HepG2 (cell line): ENCODE measurements at regions not wholly inside any gene's neighbourhood (a gene's known extent, or its start where the extent isn't known, plus 50 kb on each side); places are given as distances from the start of the nearest gene placed in this dataset.

Source experiments
- CTCF ChIP-seq: sonication (generic); formaldehyde crosslinking; IDR thresholded peaks from 2 replicates; pipeline ENCODE4 v1.5.0; 2020; ENCODE audit warnings: mild to moderate bottlenecking, missing genetic modification reagents, moderate library complexity
- HNF1B ChIP-seq: sonication (generic); formaldehyde crosslinking; IDR thresholded peaks from 2 replicates; pipeline ENCODE4 v1.5.1; 2020; ENCODE audit warnings: mild to moderate bottlenecking, moderate library complexity, missing genetic modification reagents
- SIN3B ChIP-seq: fragments of 150-350 bp; IDR thresholded peaks from 2 replicates; pipeline ENCODE4 v1.6.1; 2014; ENCODE audit warnings: low read length
- SNAPC5 ChIP-seq: sonication (generic); formaldehyde crosslinking; IDR thresholded peaks from 2 replicates; pipeline ENCODE4 v1.8.1; 2023; ENCODE audit warnings: mild to moderate bottlenecking, missing genetic modification reagents, borderline replicate concordance
- TAF1 ChIP-seq: sonication (generic); formaldehyde crosslinking; IDR thresholded peaks from 2 replicates; pipeline ENCODE4 v1.4.0; 2020; ENCODE audit warnings: missing genetic modification reagents
- TRAFD1 ChIP-seq: sonication (generic); formaldehyde crosslinking; IDR thresholded peaks from 2 replicates; pipeline ENCODE4 v1.5.1; 2020; ENCODE audit warnings: missing genetic modification reagents, mild to moderate bottlenecking, borderline replicate concordance
- ZGPAT ChIP-seq: IDR thresholded peaks from 2 replicates; pipeline ENCODE4 v1.6.1; 2016; ENCODE audit warnings: mild to moderate bottlenecking
- ZMYM4 ChIP-seq: sonication (generic); formaldehyde crosslinking; IDR thresholded peaks from 2 replicates; pipeline ENCODE4 v1.8.1; 2023; ENCODE audit warnings: mild to moderate bottlenecking, missing genetic modification reagents
- ZNF607 ChIP-seq: sonication (generic); formaldehyde crosslinking; IDR thresholded peaks from 2 replicates; pipeline ENCODE4 v1.5.1; 2020; ENCODE audit warnings: missing genetic modification reagents, mild to moderate bottlenecking, borderline replicate concordance

GRCh38 chr3:117547956-117548550, 838.5 kb downstream of the TUSC7 start:
- TF ChIP-seq ZMYM4 (CRISPR knock-in tag) (no peak), HNF1B (CRISPR knock-in tag) (no peak), ZGPAT (CRISPR knock-in tag) (no peak), SIN3B (no peak), ZNF607 (CRISPR knock-in tag) (no peak), SNAPC5 (CRISPR knock-in tag) (no peak), CTCF (CRISPR knock-in tag) (no peak), TAF1 (CRISPR knock-in tag) (no peak), TRAFD1 (CRISPR knock-in tag) (no peak)
